C1 segment of cervical spinal cord (tissue), 14 donors: ENCODE measurements at regions not wholly inside any gene's neighbourhood (a gene's known extent, or its start where the extent isn't known, plus 50 kb on each side); places are given as distances from the start of the nearest gene placed in this dataset.
"Not testable (repeated sequence)": the region's sequence is repeated elsewhere in the genome, so short reads cannot be mapped to it uniquely, and the experiment has no call there.

ENCODE experiments used
- DNase-seq, 14 donors: peaks; one replicate each; lab custom pipeline; 2025; lab: John Stamatoyannopoulos, UW

- peak in 11 of 14 donors; percentile 0 to 55 (median 19) for DNase-seq
Observed at GRCh38 chr3:161914703-161915417, 418.3 kb downstream of the OTOL1 start.

GRCh38 chr3:161915418-161915750 lies 418.8 kb downstream of the OTOL1 start:
- DNase-seq: peak in 2 of 14 donors; percentile 7 to 14

GRCh38 chr3:161920196-161920595 lies 423.6 kb downstream of the OTOL1 start:
- DNase-seq: no peak

DNA sequence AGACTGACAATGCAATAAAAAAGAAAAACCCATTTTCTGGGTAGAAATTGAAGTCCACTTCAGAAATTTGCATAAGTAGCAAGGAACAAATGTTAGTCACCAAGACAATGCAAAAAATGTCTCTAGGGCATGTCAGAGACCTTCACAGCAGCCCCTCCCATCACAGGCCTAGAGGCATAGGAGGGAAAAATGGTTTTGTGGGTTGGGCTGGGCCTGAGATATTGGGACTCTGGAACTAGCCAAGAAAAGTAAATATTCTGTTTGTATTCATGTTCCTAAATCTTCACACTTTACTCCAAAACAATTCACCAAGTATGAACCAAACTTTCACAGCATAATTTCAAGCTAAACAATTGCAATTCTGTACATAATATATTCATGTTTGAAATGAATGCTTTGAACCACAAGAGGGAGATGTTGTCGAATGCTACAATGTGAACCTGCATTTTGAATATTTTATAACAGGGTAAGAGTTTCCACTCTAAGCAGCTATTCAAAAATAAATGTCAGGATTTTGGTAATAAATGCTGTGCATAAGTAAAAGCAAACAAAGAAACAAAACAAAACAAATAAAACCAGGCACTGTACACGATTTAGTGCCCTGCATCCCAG lies 429.2 kb downstream of the OTOL1 start:
- DNase-seq: no peak

DNA sequence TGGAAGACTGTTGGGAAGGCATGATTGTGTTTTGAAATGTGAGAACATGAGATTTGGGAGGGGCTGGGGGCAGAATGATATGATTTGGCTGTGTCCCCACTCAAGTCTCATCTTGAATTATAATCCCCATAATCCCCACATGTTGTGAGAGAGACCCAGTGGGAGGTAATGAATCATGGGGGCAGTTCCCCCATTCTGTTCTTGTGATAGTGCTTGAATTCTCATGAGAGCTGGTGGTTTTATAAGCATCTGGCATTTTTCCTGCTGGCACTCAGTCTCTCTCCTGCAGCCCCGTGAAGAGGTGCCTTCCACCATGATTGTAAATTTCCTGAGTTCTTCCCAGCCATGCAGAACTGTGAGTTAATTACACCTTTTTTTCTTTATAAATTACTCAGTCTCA lies 430.5 kb downstream of the OTOL1 start:
- DNase-seq: no peak

DNA sequence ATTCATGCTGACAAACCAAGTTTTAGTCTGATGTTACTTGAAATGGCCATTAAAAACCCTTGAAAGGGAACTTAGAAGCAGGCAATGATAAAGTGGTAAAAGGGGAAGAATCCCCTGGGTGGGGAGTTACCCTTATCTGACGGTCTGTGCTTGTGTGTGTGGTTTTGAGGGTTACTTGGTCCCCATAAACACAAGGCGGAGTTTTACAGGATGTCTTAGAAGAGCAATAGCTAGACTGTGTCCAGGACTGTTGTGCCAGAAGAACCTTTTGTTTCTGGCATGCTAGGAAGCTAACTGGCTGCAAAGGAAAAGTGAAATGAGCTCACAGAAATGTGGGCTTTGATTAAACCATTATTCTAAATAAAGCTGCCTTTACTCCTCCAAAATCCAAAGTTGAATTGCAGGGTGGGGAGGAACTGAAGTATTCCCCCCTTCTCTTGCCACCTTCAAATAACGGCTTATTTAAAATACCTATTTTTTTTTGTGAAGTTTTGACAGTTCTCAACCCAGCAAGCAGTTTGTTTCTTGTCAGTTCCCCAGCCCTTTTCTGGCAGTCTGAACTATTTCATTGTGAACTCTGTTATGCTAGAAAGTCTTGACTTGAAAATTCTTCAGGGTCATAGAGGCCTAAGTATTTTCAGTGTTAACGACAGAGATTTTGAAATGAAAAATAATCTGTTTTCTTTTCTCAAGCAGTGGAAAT lies 443.5 kb downstream of the OTOL1 start:
- no peak for DNase-seq

GRCh38 chr3:161940621-161940965 lies 444.0 kb downstream of the OTOL1 start:
- no peak for DNase-seq

DNA sequence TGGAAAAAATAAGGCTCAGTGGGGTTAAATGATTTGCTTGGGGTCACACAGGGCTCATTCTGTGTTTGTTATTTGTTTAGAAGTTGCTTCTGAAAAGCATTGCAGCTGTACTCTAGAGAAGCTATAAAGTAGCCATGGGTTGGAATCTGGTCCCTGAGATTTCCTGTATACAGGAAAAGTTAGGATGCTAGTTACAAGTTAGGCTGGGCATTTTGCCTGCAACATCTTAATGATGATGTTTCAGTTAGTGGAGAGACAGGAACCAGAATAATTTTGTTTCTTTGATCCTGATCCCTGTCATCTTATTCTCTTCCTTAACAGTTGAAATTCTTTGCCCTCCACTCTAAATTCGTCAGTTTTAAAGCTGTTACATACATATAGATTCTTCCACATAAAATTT lies 445.3 kb downstream of the OTOL1 start:
- no peak for DNase-seq

GRCh38 chr3:161943801-161944345 lies 447.3 kb downstream of the OTOL1 start:
- not testable (repeated sequence) for DNase-seq

DNA sequence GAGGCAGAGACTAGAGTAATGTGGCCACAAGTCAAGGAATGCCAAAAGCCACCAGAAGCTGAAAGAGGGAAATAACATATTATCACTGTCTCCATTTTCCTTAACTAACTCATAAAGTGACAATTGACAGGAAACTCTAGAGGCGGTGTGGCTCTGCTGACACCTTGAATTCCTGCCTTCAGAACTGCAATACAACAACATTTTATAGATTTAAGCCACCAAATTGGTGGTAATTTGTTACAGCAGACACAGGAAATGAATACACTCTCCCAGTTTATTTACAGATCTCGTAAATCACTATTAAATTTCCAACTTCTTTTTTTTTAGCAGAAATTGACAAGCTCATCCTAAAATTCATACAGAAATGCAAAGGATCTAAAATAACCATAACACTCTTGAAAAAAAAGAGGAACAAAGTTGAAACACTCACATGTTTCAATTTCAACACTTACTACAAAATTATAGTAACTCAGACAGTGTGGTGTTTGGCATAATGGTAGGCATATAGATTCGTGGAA lies 449.9 kb downstream of the OTOL1 start:
- no peak for DNase-seq

GRCh38 chr3:161950318-161950868 lies 453.8 kb downstream of the OTOL1 start:
- no peak for DNase-seq

GRCh38 chr3:161957467-161957866 lies 460.9 kb downstream of the OTOL1 start:
- no peak for DNase-seq

- DNase-seq: no peak
Observed at GRCh38 chr3:161964857-161965256, 468.2 kb downstream of the OTOL1 start.

DNA sequence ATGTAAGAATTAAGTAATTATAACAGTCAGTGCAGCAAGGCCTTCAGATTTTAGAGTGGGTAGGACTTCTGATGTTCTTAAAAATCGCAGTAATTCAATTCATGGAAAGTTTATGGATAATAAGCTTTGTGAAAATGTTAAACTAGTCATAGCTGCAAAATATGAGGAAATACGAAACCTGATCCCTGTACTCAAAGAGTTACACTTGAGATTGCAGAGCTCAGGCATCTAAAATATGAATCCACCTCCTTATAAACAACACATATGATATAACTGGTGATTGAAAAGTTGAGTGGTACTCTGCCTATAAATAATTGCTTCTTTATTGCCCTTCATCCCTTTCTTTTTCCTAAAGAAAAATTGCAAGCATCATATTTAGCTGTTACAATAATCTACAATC lies 473.3 kb downstream of the OTOL1 start:
- DNase-seq: no peak

GRCh38 chr3:161975201-161975600 lies 478.6 kb downstream of the OTOL1 start:
- no peak for DNase-seq

DNA sequence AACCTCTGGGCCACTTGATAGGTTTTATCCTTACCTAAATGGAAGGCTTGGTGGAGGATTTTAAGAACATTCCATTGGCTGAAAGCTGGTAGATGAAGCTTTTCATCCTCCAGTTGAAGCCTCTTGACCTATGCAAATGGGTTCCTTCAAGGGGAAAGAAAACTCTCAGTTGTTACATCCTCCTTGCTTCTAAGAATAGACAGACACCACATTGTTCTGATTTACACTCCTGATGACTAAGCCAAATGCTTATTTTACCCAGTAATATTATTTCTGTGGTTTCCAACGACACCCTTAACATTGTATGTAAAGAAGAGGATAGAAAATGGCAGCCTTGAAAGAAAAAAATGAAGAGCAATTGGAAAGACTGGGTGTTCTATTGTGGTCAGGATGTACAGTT lies 480.5 kb downstream of the OTOL1 start:
- no peak for DNase-seq

GRCh38 chr3:161977850-161978249 lies 481.2 kb downstream of the OTOL1 start:
- no peak for DNase-seq

DNA sequence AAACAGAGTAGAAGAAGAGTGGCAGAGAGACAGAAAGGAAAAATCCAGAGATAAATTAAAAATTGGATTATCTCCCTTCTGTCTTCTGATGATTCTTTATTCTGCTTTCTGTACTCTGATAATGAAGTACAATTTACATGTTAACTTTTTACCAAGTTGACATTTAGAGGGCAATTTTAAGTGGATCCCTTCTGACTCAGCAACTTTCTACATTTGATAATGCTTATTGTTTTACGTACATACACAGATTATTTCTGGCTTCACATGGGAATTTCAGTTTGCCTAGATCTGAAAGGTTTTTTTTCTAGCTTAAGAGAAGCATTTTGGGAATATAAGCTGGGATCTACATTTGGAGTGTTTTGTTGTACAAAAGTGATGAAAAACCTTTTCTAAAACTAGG lies 491.3 kb downstream of the OTOL1 start:
- no peak for DNase-seq

DNA sequence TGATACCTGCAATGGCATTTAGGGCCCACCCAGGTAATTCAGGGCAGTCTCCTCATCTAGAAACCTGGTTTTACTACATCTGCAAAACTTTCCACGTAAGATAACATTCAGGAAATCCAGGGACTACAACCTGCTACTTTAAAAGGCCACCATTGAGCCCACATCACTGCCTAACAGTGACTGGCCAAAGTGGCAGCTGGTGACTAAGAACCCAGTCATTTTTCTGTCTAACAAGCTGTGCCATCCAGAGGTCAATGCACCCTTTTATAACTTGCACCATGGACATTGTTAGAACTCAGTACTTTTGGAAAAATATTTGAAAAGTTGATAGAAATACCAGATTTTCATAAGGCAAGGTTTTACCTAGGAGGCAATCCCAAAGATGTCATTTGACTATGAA lies 492.4 kb downstream of the OTOL1 start:
- DNase-seq: no peak

- no peak for DNase-seq
Observed at GRCh38 chr3:161990036-161990435, 493.4 kb downstream of the OTOL1 start.

DNA sequence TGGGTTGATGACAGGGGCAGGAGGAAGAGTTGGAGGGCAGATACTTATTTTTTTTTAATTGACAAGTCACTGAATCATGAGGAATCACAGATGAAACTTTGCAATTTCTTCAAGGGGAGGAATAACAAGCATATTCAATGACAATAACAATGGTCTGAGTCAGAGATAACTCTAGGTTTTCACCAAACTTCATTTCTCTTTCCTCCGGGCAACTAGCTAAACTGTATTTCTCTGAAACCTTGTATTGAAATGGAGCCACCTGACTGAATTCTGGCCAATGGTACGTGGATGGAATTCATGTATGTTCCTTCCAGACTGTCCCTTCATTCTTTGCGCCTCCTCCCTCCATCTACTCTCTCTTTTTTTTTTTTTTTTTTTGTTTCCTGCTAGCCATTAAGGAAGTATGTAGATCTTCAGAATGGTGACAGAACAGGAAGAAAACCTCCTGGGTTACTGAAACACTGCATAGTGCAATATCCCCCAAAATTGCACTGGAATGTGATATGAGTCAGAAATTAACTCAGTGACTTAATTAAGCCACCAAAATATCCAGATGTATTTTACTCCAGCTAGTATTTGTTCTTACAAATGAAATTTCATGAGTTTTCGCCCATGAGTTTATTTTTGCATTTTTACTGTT lies 495.4 kb downstream of the OTOL1 start:
- DNase-seq: no peak

DNA sequence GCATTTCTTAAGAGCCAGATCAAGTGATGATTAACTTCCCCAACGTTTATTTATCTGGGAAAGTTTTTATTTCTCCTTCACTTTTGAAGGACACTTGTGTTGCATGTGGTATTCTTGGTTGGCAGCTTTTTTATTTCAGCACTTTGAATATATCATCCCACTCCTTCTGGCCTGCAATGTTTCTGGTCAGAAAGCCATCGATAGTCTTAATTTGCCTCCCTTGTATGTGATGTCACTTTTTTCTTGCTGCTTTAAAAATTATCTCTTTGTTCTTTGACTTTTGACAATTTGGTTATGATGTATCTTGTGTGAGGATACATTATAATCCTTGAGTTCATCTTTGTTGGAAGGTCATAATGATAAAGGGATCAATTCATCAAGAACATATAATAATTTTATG lies 503.2 kb downstream of the OTOL1 start:
- DNase-seq: no peak
